Hepatocyte (in vitro differentiated cells): ENCODE measurements at regions not wholly inside any gene's neighbourhood (a gene's known extent, or its start where the extent isn't known, plus 50 kb on each side); places are given as distances from the start of the nearest gene placed in this dataset.

Experiments
- DNase-seq: peaks from one replicate; pipeline ENCODE4 v3.0.0-alpha.2; 2016; ENCODE audit warnings: low spot score
- H2AFZ ChIP-seq: fragments of 200-600 bp; sonication (generic); 2 replicates; pipeline ENCODE4 v1.6.0; 2016; ENCODE audit warnings: antibody characterized with exemption, mild to moderate bottlenecking
- H3K27ac ChIP-seq: fragments of 200-600 bp; sonication (generic); 2 replicates; pipeline ENCODE4 v1.5.1; 2016; ENCODE audit warnings: mild to moderate bottlenecking
- H3K27me3 ChIP-seq: fragments of 200-600 bp; sonication (generic); 2 replicates; pipeline ENCODE4 v1.6.1; 2016
- H3K36me3 ChIP-seq: fragments of 200-600 bp; sonication (generic); replicated peaks from 2 replicates; pipeline ENCODE4 v1.5.1; 2016; ENCODE audit warnings: low read depth; ENCODE audit not compliant: insufficient read depth
- H3K4me1 ChIP-seq: fragments of 200-600 bp; sonication (generic); 2 replicates; pipeline ENCODE4 v1.5.1; 2016; ENCODE audit warnings: mild to moderate bottlenecking, moderate library complexity; ENCODE audit not compliant: insufficient read depth
- H3K4me2 ChIP-seq: fragments of 200-600 bp; sonication (generic); 2 replicates; pipeline ENCODE4 v1.6.0; 2016
- H3K4me3 ChIP-seq: fragments of 200-600 bp; sonication (generic); 2 replicates; pipeline ENCODE4 v1.5.1; 2016; ENCODE audit warnings: mild to moderate bottlenecking
- H3K79me2 ChIP-seq: fragments of 200-600 bp; sonication (generic); 2 replicates; pipeline ENCODE4 v1.6.0; 2017; ENCODE audit warnings: mild to moderate bottlenecking
- H3K9me2 ChIP-seq: fragments of 200-600 bp; sonication (generic); replicated peaks from 2 replicates; pipeline ENCODE4 v1.6.0; 2017; ENCODE audit warnings: mild to moderate bottlenecking; ENCODE audit not compliant: insufficient read depth
- H3K9me3 ChIP-seq: fragments of 200-600 bp; sonication (generic); 2 replicates; pipeline ENCODE4 v1.5.1; 2016; ENCODE audit warnings: low read depth, mild to moderate bottlenecking
- H4K20me1 ChIP-seq: fragments of 200-600 bp; sonication (generic); 2 replicates; pipeline ENCODE4 v1.6.0; 2016; ENCODE audit warnings: mild to moderate bottlenecking; ENCODE audit not compliant: insufficient read depth, poor library complexity, severe bottlenecking
- EZH2 ChIP-seq: fragments of 200-600 bp; sonication (generic); IDR thresholded peaks from 2 replicates; pipeline ENCODE4 v1.6.1; 2016; ENCODE audit warnings: antibody characterized with exemption, mild to moderate bottlenecking, borderline replicate concordance
- EZH2phosphoT487 ChIP-seq: fragments of 200-600 bp; sonication (generic); IDR thresholded peaks from one replicate; pipeline ENCODE4 v1.6.1; 2018; ENCODE audit warnings: antibody characterized with exemption, mild to moderate bottlenecking, low read depth, moderate library complexity; ENCODE audit not compliant: unreplicated experiment, severe bottlenecking
- WGBS: methylation state at CpG from one replicate; pipeline ENCODE4 v1.1.6; 2016; ENCODE audit warnings: low lambda C conversion rate; ENCODE audit errors: missing lambda C conversion rate; 5-methylcytosine and 5-hydroxymethylcytosine counted together
- TF ChIP-seq, protein P1 (sequence below): fragments of 200-600 bp; sonication (generic); IDR thresholded peaks from 2 replicates; pipeline ENCODE4 v1.5.1; 2016; ENCODE audit warnings: antibody characterized with exemption, mild to moderate bottlenecking; ENCODE audit not compliant: poor library complexity

DNA sequence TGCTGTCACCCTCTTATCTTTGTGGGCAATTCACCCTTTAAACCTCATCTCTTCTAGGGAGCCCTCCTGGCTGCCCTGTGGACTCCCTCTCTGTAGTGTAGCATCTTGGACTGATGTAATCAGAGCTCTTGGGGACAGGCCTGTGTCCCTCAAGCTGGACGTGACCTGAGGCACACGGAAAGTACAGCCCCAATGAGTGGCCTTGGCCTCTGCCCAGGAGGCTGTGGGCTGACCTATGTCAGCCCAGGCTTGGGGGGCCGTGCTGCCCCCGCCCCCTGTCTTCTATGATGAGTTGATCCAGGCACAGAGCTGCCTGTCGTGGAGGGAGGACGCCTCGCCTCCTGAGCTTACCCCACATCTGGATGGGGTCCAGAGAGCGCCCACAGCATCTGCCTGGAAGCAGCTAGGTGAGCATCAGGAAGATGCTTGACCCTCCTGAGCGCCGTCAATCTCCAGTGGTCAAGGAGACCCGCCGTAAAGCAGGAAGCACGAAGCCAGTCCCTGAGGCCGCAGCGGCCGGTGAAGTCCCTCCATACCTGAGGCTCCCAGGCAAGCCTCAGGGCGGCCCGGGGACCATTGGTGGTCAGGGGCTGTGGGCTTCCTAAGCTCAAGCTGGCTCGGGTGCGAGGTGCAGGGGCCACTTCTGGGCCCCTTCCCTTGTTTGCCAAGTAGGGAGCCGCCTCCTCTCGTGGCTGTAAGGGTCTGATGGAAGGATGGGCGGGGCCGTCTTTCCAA lies 1136.9 kb downstream of the BRD1 start:
- Histone ChIP-seq H3K27ac (no peak overlapping the region), H3K27me3 (no peaks in the 10 kb centered on the region), H3K9me2 (no peaks in the 10 kb centered on the region), H2AFZ (no peak overlapping the region), H3K36me3 (no peaks in the 10 kb centered on the region), H3K4me2 (no peak overlapping the region), H3K4me1 (no peaks in the 10 kb centered on the region), H3K9me3 (no peaks in the 10 kb centered on the region), H4K20me1 (no peaks in the 10 kb centered on the region), H3K4me3 (no peak overlapping the region), H3K79me2 (no peaks in the 10 kb centered on the region)
- DNase-seq, result no peak
- TF ChIP-seq, protein P1, sequence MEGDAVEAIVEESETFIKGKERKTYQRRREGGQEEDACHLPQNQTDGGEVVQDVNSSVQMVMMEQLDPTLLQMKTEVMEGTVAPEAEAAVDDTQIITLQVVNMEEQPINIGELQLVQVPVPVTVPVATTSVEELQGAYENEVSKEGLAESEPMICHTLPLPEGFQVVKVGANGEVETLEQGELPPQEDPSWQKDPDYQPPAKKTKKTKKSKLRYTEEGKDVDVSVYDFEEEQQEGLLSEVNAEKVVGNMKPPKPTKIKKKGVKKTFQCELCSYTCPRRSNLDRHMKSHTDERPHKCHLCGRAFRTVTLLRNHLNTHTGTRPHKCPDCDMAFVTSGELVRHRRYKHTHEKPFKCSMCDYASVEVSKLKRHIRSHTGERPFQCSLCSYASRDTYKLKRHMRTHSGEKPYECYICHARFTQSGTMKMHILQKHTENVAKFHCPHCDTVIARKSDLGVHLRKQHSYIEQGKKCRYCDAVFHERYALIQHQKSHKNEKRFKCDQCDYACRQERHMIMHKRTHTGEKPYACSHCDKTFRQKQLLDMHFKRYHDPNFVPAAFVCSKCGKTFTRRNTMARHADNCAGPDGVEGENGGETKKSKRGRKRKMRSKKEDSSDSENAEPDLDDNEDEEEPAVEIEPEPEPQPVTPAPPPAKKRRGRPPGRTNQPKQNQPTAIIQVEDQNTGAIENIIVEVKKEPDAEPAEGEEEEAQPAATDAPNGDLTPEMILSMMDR, result no peak
- TF ChIP-seq EZH2, result no peak
- TF ChIP-seq EZH2phosphoT487, result no peak
- 95% methylated on average over 24 of the region's 24 CpGs for WGBS

DNA sequence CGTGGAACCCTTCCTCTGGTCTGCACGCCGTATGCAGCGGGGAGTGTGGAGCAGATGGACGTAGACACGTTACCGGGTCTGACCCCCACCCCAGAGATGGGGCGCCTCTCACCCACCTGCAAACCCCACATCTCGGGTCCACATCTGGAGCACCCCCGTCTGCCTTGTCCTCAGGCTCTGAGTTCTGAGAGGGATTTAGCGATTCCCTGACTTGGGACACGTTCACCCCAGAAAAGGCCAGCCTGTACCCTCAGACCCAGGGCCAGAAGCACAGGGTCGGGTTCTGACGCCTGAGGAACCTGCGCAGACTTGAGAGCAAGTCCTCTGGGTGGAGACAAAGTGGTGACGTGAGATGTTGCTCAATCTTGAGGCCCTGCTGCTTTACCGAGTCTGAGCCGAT lies 1138.5 kb downstream of the BRD1 start:
- no peak for DNase-seq
- no peaks in the 10 kb centered on the region for H3K4me1 ChIP-seq
- H3K9me2 ChIP-seq, result no peaks in the 10 kb centered on the region
- WGBS, result 97% methylated on average over 18 of the region's 18 CpGs
- no peak overlapping the region for H2AFZ ChIP-seq
- H3K36me3 ChIP-seq, result no peaks in the 10 kb centered on the region
- no peak overlapping the region for H3K4me3 ChIP-seq
- H3K27me3 ChIP-seq, result no peaks in the 10 kb centered on the region
- no peaks in the 10 kb centered on the region for H3K9me3 ChIP-seq
- H4K20me1 ChIP-seq, result no peaks in the 10 kb centered on the region
- H3K4me2 ChIP-seq, result no peak overlapping the region
- H3K79me2 ChIP-seq, result no peaks in the 10 kb centered on the region
- H3K27ac ChIP-seq, result no peak overlapping the region
- TF ChIP-seq, protein P1, result no peak
- TF ChIP-seq EZH2phosphoT487, result no peak
- TF ChIP-seq EZH2, result no peak

DNA sequence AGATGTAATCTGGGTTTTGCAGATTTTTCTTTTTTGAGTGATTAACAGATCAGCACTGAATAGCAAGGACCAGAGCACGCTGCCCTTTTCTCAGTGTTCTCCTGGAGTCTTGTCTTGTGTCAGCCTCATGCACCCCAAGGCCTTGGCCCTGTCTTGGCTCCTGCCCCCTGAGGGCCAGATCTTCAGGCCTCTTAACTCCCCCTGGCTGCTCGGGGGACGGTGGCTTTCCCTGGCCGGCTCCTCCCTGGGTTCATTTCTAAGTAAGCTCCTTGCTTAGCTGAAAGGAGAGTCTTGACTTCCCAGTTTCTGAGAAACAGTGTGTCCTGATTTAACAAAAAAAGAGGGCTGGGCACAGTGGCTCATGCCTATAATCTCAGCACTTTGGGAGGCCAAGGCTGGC lies 1139.3 kb downstream of the BRD1 start:
- Histone ChIP-seq H3K27ac (no peak overlapping the region), H2AFZ (no peak overlapping the region), H3K27me3 (no peaks in the 10 kb centered on the region), H3K9me3 (no peaks in the 10 kb centered on the region), H4K20me1 (no peaks in the 10 kb centered on the region), H3K4me1 (no peaks in the 10 kb centered on the region), H3K79me2 (no peaks in the 10 kb centered on the region), H3K36me3 (no peaks in the 10 kb centered on the region), H3K4me3 (no peak overlapping the region), H3K9me2 (no peaks in the 10 kb centered on the region), H3K4me2 (no peak overlapping the region)
- WGBS, result 64% methylated on average over 4 of the region's 4 CpGs
- TF ChIP-seq, protein P1, result no peak
- TF ChIP-seq EZH2phosphoT487 (no peak), EZH2 (no peak)
- DNase-seq, result no peak
